ENCODE measurements at regions not wholly inside any gene's neighbourhood (a gene's known extent, or its start where the extent isn't known, plus 50 kb on each side); places are given as distances from the start of the nearest gene placed in this dataset.

DNA sequence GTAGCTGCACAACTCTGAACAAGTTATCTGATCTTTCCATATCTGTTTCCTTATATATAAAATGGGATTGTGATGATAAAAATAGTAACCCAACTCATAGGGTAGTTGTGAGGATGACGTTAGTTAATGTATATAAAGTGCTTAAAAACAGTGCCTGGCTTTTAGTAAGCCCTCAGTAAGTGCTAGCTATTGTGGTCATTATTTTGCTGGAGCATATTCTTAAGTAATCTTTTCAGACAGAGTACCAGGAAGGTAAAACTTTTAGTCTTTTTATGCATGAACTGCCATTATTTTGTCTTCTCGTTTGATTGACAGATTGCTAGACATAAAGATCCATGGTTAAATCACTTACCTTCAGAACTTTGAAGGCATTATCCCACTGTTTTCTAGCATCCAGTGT lies 62.5 kb upstream of the SIM2 start:
- TF ChIP-seq, protein P1, sequence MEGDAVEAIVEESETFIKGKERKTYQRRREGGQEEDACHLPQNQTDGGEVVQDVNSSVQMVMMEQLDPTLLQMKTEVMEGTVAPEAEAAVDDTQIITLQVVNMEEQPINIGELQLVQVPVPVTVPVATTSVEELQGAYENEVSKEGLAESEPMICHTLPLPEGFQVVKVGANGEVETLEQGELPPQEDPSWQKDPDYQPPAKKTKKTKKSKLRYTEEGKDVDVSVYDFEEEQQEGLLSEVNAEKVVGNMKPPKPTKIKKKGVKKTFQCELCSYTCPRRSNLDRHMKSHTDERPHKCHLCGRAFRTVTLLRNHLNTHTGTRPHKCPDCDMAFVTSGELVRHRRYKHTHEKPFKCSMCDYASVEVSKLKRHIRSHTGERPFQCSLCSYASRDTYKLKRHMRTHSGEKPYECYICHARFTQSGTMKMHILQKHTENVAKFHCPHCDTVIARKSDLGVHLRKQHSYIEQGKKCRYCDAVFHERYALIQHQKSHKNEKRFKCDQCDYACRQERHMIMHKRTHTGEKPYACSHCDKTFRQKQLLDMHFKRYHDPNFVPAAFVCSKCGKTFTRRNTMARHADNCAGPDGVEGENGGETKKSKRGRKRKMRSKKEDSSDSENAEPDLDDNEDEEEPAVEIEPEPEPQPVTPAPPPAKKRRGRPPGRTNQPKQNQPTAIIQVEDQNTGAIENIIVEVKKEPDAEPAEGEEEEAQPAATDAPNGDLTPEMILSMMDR (IDR thresholded peaks at IDR 0.05 in 4 of 5, conservative IDR thresholded peaks at IDR 0.05 in 1 of 5) = no peak
- no peak for TF ChIP-seq POLR2A (IDR thresholded peaks at IDR 0.05)
